Medulla oblongata (tissue), 1 donor: ENCODE measurements at regions not wholly inside any gene's neighbourhood (a gene's known extent, or its start where the extent isn't known, plus 50 kb on each side); places are given as distances from the start of the nearest gene placed in this dataset.

Source experiments
- DNase-seq: peaks from one replicate; pipeline ENCODE4 v3.0.0-alpha.2; 2015; ENCODE audit errors: extremely low spot score

DNA sequence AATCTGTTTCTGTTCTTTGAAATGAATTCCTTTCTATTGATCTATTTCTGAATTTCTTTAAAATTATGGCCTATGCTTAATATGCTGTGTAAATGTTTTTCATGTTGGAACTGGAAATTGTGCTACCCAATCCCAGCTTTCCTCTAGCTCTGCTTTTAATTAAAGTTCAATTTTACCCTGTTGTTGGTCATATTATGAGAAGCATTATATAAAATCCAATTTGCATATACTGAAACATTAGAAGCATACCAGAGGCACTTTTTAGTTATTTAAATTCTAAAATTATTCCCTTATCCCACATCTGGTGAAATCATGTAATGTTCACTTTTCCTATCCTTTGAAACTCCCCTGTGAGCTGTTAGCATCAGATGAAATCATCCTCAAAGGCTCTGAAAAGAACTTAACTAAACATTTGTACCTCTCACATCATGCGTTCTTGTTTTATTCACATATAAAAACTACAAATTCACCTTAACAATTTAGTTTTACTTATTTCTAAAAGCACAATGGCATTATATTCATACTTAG, 160.6 kb upstream of the COL21A1 start:
- no peak for DNase-seq

DNA sequence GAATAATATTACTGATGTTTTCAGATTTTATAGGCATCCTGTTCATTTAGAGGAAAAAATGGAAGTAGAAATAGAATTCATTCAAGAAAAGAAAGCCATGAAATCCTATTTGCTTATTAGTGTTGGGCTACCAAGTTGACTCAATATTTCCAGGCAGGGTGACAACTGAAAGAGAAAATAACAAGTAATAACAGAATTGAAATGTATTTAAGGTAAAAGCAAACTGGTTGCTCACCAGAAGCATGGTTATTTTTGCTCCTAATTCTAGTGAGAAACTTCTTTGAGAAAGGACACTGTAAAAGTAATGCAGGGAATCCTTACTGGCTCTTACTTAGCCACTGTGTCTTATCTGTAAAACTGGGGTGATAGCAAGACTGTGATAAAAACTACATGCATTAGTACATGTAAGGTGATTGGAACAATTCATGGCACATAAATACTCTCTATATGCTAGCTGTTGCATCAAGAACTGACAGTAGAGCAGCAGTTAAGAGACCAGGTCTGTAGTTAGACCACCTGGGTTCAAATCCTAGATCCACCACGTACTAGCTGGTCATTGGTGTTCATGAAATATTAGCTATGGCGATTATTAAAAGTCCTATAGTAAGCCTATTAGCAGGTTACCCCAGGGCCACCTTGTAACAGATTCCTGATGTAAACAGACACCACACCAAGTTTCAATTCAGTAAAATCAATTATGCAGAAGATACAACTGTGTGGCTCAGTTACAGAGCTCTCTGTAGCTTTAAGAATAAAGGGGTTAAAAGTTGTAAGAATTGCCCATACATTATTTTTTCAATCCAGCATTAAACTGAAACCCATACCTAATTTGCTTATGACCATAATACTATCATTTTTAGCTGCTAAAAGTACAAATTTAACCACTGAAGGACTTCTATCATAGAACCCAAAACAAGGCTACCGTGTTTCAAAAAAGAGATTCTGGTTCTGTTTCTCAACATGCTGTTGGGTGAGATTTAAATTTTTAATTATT, 159.2 kb upstream of the COL21A1 start:
- no peak for DNase-seq

DNA sequence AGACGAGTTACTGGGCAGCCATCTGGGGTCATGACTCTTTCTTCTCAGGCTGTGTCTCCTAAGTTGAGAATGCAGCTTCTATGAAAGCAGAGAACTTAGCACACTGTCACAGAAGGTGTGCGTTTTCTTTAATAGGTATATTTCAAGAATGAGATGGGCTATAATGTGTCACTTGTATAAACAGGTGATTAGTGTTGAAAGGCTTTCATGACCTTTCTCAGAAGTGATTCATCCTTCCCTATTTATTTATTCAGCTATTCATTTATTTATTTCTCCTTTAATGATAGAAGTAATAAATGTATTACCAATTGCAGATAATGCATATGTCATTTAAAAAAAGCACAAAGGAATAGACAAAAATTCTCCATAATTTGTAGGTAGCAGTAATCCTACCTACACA, 157.2 kb upstream of the COL21A1 start:
- DNase-seq = no peak

DNA sequence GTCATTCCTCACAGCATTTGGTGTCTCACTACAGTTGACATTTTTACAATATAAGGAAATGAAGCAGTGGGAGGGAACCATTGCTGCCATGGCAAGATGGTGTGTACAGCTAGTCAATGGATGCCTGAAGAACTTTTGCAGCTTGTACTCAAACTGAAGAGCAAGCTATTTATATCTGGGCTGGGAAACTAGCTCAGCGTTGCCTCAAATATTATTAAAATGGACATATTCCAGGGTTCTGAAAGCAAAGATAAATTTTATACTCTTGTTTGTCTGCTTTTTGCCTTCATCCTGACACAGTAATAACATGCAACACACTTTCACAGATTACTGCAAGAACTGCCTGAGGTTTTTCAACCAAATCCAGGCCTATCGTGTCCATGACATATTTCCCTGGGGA, 156.4 kb upstream of the COL21A1 start:
- no peak for DNase-seq

DNA sequence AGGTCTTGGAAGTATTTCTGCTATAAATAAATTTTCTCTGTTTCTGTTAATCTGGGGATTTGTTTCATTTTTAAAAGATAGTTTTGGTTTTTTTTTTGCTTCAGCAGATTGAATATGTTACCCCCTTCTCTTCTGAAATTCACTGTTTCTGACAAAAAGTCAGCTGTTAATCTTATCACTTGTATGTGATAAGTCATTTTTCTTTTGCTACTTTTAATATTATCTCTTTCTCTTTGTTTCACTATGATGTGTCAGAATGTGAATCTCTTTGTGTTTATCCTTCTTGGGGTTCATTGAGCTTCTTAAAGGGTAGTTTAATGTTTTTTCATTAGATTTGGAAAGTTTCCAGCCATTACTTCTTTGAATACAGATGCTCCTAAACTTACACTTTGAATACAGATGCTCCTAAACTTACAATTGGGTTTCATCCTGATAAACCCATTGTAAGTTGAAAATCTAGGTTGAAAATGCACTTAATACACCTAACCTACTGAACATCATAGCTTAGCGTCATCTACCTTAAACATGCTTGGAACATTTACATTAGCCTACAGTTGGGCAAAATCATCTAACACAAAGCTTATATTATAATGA, 154.2 kb upstream of the COL21A1 start:
- no peak for DNase-seq

DNA sequence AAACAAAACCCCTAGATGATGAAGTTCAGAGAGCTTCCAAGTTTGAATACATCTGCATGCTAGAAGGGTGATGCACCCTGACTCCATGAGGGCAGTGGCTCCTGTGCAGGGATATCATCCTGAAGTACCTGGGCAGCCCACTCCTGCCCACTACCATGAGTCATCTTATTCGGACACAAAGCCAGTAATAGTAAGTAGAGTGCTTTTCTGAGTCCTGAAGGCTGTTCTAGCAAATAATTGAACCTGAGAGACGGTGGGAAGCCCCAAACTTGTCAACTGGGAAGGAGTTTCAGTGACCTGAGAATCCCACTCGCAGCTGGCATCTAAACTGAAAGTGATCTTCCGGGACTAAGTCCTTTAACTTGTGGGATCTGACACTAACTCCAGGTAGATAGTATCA, 152.9 kb upstream of the COL21A1 start:
- no peak for DNase-seq

DNA sequence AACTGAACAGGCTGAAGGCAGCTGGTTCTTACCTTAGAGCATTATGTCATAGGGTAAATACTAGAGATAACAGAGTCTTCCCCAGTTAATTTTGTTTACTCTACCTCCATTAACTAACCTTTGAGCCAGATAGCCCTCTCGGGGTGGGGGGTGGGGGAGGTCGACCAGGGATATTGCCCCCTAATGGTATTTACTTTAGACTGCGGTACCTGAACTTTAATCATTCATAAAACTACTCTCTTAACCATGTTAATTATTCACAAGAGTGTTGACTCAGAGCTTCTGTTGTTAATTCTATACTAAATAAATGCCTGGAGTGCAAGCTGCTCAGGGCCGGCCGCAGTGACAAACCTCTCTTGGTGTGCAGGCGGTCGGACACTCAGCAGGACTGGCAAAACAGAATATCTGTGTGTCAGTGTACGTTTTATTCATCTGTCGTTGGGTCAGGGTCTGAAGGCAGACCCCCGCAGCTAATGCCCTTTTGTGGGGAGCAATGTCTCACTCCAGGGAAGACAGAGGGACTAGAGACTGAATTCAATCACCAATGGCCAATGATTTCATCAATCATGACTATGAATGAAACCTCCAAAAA, 152.4 kb upstream of the COL21A1 start:
- no peak for DNase-seq

DNA sequence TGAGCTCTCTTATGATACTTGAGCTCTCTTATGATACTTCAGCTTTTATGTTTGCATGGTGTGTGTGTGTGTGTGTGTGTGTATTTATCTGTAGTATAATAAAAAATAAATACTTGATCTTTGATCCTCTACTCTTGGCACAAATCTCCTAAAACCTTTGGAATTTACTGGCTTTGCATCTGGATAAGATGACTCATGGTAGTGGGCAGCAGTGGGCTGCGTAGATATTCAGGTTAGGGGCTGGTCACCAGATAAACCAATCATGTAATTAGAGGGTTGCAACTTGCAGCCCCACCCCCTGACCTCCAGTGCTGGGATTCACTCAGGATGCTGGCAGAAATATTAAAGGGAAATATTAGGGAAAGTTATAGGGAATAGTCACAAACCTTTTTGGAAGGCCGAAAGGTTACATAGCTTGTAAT, 151.9 kb upstream of the COL21A1 start:
- no peak for DNase-seq

DNA sequence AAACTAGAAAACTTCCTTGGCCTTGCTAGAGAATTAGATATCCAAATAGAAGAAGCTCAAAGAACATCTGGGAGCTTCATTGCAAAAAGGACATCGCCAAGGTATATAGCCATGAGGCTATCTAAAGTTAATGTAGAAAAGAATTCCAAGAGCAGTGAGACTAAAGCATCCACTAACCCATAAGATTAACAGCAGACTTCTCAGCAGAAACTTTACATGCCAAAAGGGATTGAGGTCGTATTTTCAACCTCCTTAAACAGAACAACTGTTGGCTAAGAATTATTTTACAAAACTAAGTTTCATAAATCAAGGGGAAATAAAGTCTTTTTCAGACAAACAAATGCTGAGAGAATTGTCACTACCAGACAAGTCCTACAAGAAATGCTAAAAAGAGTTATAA, 149.1 kb upstream of the COL21A1 start:
- no peak for DNase-seq

DNA sequence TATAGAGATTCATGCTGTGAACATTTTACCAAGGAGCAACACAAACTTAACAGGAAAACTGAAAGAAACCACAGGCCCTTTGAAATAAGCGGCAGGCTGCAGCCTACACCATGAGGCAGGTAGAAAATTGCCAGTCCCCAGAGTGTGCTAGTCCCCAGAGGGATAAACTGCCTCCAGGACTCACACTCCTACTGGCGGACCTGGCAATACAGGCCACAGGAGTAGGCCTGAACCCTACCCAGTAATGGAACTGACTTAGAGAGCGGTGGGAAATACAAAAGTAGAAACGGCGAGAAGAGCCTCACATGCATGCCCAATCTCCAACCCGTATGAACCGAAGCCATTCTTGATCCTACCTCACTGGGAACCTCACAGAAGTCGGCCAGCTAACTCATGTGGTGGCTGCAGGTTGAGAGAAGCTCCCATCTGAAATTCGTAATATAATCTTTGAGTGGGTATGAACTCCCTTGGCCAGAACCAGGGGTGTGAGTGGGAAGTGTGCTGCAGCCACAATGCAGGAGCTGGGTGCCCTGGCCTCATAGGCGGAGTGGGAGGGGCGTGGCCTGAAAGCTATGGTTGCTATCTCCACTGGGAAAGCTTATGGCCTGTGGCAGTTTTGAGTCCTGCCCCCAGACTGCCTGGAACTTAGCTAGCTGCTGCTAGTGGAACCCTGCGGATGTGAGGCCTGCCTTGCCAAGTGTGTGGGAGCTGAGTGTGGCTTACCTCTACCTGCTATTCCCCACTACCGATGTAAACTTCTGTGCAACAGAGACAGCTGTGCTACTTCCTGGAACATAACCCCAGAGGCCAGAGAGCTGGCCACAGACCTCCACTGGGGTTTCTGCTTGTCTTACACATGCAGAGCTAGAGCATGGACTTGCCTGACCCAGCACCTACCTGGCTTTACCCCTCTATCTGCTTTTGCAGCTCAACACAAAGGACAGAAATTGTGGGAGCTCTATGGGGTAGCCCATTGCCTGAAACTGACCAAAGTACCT, 146.5 kb upstream of the COL21A1 start:
- no peak for DNase-seq

DNA sequence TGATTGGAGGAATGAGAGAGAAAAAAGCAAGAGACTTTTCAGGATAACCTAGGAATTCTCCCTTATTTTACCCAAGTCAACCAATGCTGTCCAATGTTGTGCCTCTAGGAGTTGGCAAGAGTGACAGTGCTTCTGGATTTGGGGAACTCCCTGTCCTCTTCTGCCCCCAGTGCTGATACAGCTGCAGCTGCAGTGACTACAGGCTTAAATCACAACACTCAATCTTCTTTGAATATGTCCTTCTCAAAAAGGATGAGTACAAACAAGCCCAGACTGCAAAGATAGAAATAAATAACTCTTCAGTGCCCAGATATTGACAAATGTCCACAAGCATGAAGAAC, 141.0 kb upstream of the COL21A1 start:
- no peak for DNase-seq

DNA sequence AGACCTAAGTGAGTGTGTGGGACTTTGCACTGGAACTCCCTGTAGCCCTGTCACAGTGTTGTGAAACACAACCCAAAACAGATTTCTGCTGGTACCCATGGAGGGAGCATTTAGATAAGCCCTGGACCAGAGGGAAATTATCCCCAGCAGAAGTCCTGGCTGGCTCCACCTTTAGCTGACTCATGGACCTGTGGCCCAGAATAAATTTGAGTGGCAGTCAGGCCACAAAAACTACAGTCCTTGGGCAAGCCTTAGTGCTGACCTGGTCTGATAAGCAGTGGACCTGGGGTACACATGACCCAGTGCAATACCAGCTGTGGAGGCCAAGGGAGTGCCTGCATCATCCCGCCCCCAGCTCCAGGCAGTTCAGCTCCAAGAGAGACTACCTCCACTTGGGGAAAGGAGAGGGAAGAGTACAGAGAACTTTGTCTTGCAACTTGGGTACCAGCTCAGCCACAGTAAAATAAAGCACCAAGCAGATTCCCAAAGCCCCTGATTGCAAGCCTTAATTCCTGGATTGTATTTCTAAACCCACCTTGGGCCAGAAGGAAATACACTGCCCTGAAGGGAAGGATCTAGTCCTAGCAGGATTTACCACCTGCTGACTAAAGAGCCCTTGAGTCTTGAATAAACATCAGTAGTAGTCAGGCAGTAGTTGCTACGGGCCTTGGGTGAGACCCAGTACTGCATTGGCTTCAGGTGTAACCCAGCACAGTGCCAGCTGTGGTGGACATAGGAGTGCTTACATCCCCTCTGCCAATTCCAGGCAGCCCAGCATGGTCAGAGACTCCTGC, 140.4 kb upstream of the COL21A1 start:
- no peak for DNase-seq

DNA sequence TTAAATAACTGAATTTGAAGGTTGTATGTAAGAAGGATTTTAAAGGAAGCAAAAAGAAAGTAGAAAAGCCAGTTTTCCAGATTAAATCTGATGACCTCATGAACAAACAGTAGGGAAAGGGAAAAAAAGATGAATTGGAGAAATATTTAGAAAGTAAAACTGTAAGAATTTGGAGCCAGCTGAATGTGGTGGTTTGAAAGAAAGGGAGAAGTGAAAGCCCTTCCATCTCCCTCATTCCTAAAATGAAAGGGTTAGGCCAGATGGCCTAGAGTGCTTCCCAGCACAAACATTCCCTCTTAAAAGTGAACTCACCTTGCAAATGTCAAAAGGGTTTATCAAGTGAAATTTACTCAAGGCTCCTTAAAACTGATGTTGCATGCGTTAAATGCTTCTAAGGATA, 139.3 kb upstream of the COL21A1 start:
- no peak for DNase-seq

DNA sequence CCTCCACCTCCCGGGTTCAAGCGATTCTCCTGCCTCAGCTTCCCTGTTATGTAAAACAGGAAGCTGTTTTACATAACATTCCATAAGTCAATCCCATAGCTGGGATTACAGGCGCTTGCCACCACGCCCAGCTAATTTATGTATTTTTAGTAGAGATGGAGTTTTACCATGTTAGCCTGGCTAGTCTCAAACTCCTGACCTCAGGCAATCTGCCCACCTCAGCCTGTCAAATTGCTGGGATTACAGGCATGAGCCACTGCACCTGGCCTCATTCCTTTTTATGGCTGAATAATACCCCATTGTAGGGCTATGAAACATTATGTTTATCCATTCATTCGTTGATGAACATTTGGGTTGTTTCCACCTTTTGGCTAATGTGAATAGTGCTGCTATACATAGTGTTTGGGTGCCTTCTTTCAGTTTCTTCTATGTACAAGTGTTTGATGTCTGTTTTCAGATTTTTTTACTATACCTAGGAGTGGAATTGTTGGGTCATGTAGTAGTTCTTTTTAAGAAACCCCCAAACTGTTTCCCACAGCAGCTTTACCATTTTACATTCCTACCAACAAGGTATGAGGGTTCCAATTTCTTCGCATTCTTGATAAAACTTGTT, 138.7 kb upstream of the COL21A1 start:
- no peak for DNase-seq

DNA sequence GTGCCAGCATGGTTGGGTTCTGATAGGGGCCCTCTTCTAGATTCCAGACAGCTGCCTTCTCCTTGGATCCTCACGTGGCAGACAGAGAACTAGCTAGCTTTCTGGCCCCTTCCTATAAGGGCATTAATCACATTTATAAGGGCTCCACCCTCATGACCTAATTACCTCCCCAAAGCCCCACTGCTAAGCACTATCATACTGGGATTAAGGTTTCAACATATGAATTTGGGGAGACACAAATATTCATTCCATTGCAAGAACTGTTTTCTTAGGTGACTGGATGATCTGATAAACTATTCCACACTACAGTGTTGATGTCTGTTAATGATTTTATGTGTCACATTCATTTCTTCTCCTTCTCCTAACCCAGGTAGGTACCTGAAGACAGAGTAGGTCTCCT, 135.8 kb upstream of the COL21A1 start:
- DNase-seq = no peak

DNA sequence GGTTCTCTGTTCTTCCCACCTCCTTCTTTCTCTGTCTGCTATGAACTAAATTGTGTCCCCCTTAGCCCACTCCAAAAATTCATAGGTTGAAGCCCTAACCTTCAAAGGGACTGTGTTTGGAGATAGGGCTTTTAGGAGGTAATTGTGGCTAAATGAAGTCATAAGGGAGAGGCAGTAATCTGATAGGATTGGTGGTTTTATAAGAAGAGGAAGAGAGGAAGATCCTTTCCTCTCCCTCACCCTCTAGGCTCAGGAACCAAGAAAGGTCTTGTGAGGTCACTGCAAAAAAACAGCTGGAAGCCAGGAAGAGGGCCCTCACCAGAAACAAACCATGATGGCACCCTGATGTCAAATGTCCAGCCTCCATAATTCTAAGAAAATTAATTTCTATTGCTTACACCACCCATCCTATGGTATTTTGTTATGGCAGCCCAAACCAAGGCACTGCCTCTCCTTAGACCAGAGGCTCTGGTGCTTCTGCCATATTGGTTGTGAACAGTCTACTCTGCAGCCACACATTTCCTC, 135.1 kb upstream of the COL21A1 start:
- DNase-seq = no peak

DNA sequence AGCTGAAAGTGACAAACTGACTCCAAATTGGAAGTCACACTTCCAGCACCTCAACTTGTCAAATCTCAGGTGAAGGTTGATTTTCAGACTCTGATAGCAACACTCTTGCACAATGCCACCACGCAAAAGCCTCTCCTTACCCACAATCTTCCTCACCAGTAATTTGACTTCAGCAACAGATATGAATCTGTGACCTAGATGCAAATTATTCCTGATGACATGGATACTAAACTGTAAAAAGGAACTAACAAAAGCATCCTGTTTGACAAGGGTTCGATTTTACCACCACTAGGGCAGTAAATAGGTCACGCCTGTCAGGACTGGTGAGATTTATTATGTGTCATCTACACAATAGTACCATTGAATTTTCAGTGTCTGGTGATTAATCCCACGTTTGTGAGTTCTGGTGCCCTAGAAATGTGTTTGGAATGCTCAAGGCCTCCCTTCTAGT, 134.4 kb upstream of the COL21A1 start:
- peak; percentile 23 for DNase-seq

DNA sequence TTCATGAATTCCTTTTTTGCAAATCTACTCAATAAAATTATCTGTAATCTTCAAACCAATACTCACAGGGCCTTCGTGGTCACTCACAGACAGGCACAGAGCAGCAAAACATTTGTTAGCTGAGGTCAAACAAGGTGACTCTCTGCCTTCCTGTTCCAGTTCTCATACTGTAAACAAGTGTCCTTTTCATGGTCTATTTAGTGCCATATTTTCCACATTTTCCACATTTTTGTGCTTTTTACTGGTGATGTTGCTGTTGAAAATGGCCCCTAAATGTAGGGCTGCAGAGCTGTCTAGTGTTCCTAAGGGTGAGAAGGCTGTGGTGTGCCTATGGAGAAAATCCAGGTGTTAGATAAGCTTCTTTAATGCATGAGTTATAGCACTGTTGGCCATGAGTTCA, 133.1 kb upstream of the COL21A1 start:
- DNase-seq = no peak

DNA sequence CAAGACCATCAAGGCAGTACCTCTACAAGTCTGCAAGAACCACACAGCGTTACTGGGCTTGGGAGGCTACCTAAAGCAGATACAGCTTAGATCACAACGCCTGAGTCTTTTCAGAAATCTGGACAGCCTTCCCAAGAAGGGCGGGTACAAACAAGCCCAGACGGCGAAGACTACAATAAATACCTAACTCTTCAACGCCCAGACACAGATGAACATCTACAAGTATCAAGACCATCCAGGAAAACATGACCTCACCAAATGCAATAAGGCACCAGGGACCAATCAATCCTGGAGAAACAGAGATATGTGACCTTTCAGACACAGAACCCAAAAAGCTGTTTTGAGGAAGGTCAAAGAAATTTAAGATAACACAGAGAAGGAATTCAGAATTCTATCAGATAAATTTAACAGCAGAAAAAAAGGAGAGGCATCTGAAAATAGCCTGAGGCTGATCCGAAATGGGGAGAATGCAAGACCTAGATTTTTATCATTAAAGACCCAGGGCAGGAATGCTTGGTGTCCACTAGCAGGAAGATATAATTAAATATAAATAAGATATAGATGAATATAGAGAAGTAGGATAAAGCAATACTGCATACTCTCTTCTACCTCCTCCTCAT, 131.7 kb upstream of the COL21A1 start:
- no peak for DNase-seq
